HG03196 (cell line): ENCODE measurements at regions not wholly inside any gene's neighbourhood (a gene's known extent, or its start where the extent isn't known, plus 50 kb on each side); places are given as distances from the start of the nearest gene placed in this dataset.
"Not testable (repeated sequence)": the region's sequence is repeated elsewhere in the genome, so short reads cannot be mapped to it uniquely, and the experiment has no call there.

Experiments
- ATAC-seq: cut with Tn5 transposase; IDR thresholded peaks from one replicate; pipeline ENCODE4 v1.9.1; 2021; ENCODE audit not compliant: unreplicated experiment

DNA sequence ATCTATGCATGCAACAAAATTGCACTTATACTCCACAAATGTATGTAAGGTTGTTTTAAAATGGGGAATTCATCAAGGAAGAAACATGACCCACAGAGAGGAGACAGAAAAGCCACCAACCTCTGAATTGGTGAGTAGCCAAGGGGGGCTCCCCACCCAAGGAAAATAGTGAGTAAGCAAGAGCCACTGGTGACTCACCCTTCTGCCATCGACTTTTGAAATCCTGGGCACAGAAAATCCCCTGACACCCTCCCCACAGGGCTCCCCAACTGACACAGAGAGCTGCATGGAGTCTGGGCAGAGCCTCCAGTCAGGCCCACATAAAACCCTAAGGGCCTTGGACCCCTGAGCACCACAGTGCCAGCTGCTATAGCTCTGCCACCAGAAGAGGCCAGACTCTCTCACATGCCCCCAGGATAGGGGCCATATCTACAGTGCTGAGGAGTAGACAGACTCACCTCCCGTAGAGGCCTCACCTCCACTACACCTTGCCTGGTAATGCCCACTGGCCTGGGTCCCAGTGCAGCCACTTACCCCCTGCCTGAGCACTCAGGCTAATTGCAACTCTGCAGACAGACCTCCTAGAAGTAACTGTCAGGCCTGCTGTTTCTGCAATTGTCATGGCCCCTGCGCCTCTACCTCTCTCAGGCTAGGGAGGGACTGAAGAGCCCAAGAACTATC is 244.7 kb upstream of the WSB1 start:
- no peak for ATAC-seq

DNA sequence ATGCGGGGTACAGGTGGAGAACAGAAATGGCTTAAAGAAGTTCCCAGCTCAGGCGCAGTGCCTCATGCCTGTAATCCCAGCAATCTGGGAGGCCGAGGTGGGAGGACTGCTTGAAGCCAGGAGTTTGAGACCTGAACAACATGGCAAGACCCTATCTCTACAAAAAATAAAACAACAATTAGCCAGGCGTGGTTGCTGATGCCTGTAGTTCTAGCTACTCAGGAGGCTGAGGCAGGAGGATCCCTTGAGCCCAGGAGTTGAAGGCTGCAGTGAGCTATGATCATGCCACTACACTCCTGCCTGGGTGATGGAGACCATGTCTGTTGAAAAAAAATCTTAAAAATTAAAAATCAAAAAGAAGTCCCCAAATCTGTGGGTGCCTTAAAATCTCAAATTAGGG is 228.3 kb upstream of the WSB1 start:
- no peak for ATAC-seq

DNA sequence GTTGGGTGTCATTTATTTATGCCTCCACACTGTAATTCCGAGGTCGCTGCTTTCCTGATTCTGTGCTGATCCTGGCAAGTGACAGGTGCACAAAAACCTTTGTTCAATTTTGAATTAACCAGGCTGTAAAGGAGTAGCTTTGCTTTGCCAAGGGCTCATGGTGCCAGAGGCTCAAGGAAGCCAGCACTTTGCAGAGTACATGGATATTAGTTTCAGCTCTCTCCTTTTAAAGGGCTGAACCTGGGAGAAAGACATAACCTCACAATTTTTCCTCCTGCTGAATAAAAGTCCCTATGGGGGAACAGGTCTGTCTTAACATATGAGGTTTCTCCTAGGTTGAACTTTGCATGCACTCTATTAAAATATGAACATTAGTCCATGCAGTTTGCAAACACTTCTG is 227.6 kb upstream of the WSB1 start:
- ATAC-seq: no peak

DNA sequence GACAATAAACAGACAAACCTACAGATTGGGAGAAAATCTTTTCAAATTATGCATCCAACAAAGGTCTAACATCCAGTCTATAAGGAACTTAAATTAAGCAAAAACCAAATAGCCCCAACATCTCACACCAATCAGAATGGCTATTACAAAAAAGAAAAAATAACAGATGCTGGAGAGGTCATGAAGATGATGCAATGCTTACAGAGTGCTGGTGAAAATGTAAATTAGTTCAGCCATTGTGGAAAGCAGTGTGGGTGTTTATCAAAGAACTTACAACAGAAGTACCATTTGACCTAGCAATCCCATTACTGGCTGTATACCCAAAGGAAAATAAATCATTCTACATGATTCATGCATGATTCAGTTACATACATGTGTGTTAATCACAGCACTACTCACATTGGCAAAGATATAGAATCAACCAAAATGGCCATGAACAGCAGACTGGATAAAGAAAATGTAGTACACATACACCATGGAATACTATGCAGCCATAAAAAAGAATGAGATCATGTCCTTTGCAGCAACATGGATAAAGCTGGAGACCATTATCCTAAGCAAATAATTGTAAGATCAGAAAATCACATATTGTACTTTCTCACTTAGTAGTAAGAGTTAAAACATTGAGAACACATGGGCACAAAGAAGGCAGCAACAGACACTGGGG is 223.9 kb upstream of the WSB1 start:
- ATAC-seq: no peak

DNA sequence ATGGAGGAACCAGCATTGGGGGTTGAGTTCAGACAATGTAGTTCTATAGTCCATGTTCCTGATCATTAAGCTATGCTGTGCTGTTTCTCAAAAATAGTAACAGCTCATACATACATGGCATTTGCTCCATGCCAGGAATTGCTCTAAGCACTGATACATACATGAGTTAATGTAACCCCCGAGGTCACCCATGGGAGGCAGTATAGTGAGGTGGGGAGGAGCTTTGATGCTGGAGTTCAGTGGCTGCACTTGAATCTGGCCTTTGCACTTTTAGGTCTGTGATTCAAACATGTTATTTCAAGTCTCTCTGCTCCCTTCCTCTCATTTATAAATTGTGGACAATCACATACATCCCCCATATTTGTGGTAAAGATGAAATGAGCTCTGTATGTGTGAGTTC is 223.1 kb upstream of the WSB1 start:
- no peak for ATAC-seq

DNA sequence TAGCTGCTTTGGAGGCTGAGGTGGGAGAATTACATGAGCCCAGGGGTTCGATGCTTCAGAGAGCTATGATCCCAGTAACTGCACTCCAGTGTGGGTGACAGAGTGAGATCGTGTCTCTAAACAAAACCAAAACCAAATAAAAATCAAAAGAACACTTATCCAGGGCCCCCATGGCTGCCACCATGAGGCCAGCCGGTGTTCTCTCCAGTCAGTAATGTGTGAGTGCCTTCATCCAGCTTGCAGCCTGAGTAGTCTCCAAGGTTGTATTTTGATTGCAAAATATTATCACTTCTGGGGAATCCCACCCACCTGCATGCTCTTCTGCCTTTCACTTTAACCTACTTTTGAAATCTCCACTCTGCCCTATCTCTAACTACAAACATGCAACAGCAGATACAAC is 221.0 kb upstream of the WSB1 start:
- ATAC-seq: no peak

DNA sequence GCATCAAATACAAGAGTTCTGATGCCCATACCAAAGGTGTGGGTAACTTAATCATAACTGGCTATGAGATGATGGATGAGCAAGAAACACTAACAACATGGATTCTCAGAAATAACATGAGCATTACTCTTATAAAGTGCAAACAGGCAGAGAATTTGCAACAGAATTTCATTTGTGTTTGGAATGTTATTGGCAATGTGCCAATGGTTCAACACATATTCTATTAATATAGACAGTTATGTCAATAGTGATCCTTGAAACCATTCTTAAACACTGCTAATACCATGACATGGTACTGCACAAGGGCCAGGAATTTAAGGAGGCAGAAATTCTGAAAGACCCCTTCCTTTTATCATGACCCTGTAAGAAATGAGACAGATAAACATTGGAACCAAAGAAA is 217.1 kb upstream of the WSB1 start:
- ATAC-seq: no peak

DNA sequence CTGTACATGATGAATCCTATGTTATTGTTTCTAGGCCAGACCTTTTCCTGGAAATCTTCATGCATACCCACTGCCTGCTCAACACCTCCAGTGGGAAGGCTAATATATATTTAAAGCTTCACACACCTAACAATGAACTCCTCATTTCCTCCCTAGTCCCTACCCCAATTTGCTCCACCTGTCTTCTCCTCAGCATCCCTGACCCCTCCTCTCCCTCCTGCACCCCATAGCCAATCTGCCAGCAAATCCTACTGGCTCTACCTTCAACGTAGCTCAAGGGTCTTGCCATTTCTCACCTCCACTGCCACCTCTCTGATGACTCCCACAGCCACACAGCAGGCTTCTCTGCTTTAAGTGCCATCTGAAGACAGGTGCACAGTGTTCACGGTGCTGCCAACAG is 215.6 kb upstream of the WSB1 start:
- ATAC-seq: no peak

DNA sequence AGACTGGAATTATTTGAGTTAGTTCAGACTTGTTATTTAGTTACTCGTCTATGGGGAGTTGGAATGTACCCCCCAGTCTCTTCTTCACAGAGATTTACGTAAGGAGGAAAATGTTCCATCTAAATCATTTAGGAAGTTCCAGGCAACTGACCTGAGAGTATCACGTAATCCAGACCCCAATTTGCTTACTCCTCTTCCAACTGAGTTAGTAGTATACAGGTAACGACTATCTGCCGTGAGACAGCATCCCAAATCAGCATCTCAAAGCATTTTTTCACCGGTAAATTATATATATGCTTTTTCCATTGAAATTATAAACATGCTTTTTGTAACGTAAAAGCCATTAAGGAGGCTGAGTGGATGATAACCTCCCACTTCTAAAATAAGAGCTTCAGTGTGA is 214.3 kb upstream of the WSB1 start:
- ATAC-seq: no peak

DNA sequence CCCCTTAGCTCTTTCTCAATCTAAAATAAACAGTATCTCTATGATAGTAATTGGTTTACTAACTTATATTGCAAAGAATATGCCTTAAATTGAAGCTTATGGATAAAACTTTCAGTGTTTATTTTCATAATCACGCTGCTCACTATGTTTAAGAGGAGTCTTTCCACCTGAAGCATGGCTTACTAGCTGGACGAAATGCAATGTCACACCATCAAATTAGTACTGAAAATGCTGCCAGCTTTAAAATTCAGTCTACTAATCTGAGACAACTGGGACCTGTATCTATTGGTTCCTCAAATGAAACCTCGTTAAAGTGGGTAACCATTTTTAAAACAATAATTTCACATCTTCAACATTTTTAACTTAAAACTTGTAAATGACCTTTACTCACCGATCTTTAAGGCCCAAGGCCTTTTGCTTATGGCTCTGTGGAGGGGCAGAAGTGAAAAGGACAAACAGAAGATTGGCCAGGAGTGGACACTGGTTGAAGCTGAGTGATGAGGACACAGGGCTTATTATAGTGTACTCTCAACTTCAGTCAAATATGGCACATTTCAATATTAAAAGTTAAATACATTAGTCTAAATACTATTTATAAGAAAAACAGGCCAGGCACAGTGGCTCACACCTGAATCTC is 212.8 kb upstream of the WSB1 start:
- no peak for ATAC-seq

DNA sequence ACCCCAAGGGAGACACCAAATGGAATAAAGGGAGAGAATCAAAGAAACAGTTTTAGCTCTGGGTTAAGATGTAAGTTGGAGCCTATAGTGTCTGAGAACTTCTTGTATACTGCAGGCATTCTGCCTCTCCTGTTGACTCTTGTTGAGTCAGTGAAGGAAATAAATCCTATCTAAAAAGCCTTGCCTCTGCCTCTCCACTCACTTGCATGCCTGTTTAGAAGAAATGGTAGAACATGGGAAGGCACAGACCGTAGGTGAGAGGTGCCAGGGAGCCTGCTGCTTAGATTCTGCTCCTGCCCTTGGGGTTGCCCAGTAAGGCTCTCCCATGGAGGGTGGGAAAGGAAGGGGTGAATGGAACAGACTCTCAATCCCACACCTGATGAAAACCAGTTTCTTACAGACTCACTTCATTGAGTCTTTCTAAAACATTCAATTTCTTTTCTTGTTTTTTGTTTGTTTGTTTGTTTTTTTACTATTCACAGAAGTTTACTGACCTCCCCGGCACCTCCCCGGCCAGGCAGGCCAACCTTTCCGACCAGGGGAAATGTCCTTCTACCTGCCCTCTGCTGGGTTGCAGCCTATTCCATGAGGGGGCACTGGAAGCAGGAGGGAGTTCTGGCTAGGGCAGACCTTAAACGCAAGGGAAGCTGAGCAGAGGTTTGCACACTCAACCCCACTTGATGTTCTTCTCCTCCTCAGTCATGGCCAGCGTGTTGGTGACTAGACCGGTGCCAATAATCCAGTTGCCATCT is 211.7 kb upstream of the WSB1 start:
- no peak for ATAC-seq

DNA sequence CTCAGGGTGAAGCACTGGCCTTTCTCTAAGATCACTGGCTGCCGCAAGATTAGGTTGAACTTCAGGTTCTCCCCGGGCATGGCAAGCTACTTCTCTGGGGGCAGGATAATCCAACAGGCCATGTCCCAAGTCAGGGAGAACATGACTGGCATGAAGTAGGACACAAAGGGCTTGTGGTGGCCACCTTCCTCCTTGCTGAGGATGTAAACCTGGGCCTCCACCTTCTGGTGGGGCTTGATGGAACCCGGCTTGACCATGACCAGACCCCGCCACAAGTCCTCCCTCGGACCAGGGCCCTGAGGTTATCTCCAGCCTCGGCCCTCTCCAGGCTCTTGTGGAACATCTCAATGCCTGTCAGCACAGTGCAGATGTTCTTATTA is 211.1 kb upstream of the WSB1 start:
- ATAC-seq: no peak

DNA sequence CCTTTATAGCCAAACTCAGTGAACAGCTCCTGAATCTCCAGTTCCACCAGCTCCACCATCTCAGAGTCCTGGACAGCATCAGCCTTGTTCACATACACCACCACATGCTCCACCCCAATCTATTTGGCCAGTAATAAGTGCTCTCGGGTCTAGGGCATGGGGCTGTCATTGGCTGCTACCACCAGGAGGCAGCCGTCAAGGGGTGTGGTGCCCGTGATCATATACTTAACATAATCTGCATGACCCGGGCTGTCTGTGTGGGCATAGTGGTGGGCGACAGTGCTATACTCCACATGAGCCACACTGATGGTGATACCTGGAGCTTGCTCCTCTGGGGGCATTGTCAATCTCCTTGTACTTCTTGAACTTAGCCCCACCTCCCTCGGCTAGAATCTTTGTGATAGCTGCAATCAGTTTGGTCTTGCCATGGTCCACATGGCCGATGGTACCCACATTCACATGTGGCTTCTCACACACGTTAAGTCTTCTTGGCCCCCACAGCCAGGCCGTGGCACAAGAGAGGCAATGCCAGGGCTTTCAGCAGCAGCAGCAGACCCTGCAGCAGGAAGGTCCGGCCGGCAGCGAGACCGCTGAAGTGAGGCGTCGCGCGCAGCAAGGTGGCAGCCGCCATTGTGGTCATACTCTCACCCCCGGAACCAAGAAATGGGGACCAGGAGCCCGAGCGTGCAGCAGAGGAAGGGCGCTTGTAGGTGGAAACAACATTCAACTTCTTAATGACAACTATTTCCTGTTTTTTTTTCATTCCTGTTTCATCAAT is 210.3 kb upstream of the WSB1 start:
- no peak for ATAC-seq

DNA sequence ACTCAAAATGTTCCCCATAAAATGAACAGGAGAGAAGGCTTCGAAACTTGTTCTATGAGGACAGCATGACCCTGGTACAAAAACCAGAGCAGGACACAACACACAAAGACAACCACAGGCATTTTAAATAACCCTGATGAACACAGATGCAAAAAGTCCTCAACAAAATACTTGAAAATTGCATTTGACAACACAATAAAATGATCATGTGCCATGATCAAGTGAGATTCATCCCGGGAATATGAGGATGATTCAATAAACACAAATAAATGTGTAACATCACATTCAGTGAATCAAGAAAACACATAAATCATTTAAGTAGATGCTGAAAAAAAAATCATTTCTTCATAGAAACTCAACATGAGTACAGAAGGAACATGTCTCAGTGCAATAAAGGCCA is 208.4 kb upstream of the WSB1 start:
- ATAC-seq: no peak

DNA sequence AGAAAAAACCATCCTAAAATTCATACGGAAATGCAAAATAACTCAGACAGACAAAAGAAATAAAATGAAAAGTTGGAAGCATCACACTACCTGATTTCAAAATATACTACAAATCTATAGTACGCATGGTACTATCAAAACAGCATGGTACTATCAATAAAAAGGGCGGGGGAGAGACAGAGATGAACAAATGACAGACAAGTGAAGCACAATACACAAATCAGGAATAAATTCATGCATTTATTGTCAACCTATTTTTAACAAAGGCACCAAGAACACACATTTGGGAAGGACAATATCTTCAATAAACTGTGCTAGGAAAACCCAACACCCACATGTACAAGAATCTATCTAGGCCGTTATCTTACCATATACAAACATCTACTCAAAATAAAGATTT is 207.4 kb upstream of the WSB1 start:
- no peak for ATAC-seq

DNA sequence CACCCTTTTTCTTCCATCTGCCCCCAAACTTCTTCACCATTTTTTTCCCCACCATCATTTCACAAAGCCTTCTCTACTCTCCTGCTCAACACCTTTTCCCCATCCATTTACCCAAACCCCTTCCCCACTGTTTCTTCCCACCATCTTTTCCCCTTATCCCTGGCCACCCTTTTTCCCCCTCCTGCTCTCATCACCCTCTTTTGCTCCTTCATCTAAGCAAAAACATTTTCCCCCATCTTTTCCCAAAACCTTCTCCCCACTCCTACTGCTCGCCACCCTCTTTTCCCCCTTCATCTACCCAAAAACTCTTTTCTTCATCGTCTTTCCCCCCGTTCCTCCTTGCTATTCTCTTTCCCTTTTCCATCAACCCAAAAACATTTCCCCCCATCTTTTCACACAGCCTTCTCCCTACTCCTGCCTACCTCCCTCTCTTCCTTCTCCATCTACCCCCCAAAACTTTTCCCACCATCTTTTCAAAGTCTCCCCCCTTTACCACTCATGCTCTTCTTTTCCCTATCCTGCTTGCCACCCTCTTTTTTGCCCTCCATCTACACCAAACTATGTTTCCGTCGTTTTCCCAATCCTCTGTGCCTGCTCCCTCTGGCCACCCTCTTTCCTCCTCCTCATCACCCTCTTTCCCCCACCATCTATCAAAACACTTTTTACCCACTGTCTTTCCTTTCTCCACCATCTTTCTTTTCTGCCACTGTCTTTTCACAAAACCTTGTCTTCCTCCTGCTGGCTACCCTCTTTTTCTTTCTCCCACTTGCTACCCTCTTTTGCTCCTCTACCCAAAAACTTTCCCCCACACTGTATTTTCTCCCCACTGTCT is 205.8 kb upstream of the WSB1 start:
- ATAC-seq: no peak

DNA sequence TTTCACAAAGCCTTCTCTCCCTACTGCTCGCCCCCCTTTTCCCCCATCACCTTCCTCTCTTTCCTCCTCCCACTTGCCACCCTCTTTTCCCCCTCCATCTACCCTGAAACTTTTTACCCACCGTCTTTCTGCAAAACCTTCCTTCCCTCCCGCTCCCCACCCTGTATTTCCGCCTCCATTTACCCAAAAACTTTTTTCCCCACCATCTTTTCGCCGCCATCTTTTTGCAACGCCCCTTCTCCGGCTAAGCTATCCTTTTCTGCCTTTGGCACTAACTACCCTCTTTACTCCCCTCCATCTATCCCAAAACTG is 205.2 kb upstream of the WSB1 start:
- ATAC-seq: no peak

DNA sequence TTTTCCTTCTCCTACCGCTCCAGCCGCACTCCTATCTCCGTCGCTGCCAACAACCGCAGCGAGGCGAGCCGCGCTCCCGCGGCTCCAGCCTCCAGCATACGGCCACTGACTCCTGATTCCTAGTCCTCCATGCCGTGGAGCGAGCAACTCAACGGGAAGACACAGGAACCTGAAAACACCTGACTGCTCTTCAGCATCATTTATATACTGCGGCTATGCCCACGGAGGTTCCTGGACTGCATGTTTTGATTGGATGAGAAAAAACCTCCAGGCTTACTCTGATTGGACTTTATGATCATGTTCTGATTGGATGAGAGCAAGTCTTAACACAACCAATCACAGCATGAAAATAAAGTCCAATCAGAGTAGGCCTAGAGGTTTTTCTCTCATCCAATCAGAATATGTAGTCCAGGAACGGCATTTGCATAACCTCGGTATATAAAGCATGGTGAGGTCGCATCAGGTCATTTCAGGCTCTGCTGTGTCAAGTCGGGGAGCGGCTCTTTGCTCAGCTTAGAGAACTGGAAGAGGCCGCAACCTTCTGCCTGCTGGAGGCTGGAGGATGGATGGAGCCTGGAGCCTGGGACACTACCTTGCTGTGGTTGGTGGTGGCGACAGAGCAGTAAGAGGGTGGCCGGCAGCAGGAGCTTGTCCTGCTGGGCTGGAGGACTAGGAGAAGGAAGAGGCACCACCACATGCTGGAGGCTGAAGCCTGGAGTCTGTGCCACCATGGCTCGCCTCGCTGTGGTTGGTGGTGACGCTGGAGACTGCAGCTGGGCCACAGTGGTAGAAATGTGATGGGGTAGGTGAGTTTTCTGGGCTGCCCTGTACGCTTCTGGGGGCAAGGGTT is 204.6 kb upstream of the WSB1 start:
- ATAC-seq: not testable (repeated sequence)

DNA sequence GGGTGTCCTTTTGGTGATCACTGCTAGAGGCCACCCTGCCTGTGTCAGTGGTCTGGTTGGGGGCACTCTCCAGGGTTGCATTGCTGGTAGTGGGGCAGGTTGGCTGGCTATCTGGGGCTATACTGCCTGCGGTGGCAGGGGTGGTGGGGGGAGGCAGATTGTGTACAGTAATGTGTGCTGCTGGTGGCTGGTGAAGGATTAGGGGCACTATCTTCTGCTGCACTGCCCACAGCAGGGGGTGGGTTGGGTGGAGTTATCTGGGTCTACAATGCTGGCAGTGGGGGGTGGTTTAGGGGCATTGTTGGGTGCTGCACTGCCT is 204.0 kb upstream of the WSB1 start:
- ATAC-seq: no peak
